ENCODE measurements at regions not wholly inside any gene's neighbourhood (a gene's known extent, or its start where the extent isn't known, plus 50 kb on each side); places are given as distances from the start of the nearest gene placed in this dataset.

- Mint-ChIP-seq H3K27ac (no peak overlapping the region), H3K9me3 (peaks cover 73% of the 10 kb centered on the region), H3K36me3 (peaks cover 70% of the 10 kb centered on the region), H3K4me3 (no peak overlapping the region), H3K27me3 (ENCODE audit: low read depth) (peaks cover 15% of the 10 kb centered on the region), H3K4me1 (no peaks in the 10 kb centered on the region)
- DNase-seq (ENCODE audit: low spot score) (no peak), ATAC-seq (no peak)
- POLR2A ChIA-PET = no interaction called here
- CTCF ChIA-PET = no interaction called here
- TF ChIP-seq ZNF281 (CRISPR knock-in tag; IDR thresholded peaks at IDR 0.05) = no peak
Observed at GRCh38 chr16:35181422-35182030, 1722.1 kb downstream of the TP53TG3F start.

- Mint-ChIP-seq H3K27ac (no peak overlapping the region), H3K4me3 (no peak overlapping the region)
- CTCF ChIA-PET = no interaction called here
Observed at GRCh38 chr16:35182043-35182677, 1722.7 kb downstream of the TP53TG3F start.

More at GRCh38 chr16:35182043-35182677, 1722.7 kb downstream of the TP53TG3F start:
- peaks cover 71% of the 10 kb centered on the region for H3K36me3 Mint-ChIP-seq
- TF ChIP-seq, protein P1, sequence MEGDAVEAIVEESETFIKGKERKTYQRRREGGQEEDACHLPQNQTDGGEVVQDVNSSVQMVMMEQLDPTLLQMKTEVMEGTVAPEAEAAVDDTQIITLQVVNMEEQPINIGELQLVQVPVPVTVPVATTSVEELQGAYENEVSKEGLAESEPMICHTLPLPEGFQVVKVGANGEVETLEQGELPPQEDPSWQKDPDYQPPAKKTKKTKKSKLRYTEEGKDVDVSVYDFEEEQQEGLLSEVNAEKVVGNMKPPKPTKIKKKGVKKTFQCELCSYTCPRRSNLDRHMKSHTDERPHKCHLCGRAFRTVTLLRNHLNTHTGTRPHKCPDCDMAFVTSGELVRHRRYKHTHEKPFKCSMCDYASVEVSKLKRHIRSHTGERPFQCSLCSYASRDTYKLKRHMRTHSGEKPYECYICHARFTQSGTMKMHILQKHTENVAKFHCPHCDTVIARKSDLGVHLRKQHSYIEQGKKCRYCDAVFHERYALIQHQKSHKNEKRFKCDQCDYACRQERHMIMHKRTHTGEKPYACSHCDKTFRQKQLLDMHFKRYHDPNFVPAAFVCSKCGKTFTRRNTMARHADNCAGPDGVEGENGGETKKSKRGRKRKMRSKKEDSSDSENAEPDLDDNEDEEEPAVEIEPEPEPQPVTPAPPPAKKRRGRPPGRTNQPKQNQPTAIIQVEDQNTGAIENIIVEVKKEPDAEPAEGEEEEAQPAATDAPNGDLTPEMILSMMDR (IDR thresholded peaks at IDR 0.05) = no peak
- no peak for TF ChIP-seq ESRRA (CRISPR knock-in tag; IDR thresholded peaks at IDR 0.05; ENCODE audit: borderline replicate concordance)
- no peak for TF ChIP-seq PRDM15 (CRISPR knock-in tag; IDR thresholded peaks at IDR 0.05)
- TF ChIP-seq, protein P2, sequence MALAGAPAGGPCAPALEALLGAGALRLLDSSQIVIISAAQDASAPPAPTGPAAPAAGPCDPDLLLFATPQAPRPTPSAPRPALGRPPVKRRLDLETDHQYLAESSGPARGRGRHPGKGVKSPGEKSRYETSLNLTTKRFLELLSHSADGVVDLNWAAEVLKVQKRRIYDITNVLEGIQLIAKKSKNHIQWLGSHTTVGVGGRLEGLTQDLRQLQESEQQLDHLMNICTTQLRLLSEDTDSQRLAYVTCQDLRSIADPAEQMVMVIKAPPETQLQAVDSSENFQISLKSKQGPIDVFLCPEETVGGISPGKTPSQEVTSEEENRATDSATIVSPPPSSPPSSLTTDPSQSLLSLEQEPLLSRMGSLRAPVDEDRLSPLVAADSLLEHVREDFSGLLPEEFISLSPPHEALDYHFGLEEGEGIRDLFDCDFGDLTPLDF (CRISPR knock-in tag; IDR thresholded peaks at IDR 0.05) = no peak
- TF ChIP-seq, protein P3, sequence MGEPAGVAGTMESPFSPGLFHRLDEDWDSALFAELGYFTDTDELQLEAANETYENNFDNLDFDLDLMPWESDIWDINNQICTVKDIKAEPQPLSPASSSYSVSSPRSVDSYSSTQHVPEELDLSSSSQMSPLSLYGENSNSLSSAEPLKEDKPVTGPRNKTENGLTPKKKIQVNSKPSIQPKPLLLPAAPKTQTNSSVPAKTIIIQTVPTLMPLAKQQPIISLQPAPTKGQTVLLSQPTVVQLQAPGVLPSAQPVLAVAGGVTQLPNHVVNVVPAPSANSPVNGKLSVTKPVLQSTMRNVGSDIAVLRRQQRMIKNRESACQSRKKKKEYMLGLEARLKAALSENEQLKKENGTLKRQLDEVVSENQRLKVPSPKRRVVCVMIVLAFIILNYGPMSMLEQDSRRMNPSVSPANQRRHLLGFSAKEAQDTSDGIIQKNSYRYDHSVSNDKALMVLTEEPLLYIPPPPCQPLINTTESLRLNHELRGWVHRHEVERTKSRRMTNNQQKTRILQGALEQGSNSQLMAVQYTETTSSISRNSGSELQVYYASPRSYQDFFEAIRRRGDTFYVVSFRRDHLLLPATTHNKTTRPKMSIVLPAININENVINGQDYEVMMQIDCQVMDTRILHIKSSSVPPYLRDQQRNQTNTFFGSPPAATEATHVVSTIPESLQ (CRISPR knock-in tag; IDR thresholded peaks at IDR 0.05) = no peak
- TF ChIP-seq ZNF138 (CRISPR knock-in tag; conservative IDR thresholded peaks at IDR 0.05) = no peak
- DNase-seq (ENCODE audit: low spot score) (no peak), ATAC-seq (no peak)
- H3K9me3 Mint-ChIP-seq = peaks cover 73% of the 10 kb centered on the region
- peaks cover 15% of the 10 kb centered on the region for H3K27me3 Mint-ChIP-seq (ENCODE audit: low read depth)
- H3K4me1 Mint-ChIP-seq = no peaks in the 10 kb centered on the region
- POLR2A ChIA-PET = no interaction called here

Data from WTC11 (cell line).